Amniotic epithelial cell (primary cell): ENCODE measurements at regions not wholly inside any gene's neighbourhood (a gene's known extent, or its start where the extent isn't known, plus 50 kb on each side); places are given as distances from the start of the nearest gene placed in this dataset.
A peak's percentile ranks its signal among the peaks of the same experiment; 100 is the strongest.

Source experiments
- DNase-seq: peaks from one replicate; pipeline ENCODE4 v3.0.0-alpha.2; 2010; ENCODE audit warnings: low read depth

- no peak for DNase-seq
Observed at GRCh38 chr14:65186951-65187350, 84.6 kb upstream of the MAX start.

DNA sequence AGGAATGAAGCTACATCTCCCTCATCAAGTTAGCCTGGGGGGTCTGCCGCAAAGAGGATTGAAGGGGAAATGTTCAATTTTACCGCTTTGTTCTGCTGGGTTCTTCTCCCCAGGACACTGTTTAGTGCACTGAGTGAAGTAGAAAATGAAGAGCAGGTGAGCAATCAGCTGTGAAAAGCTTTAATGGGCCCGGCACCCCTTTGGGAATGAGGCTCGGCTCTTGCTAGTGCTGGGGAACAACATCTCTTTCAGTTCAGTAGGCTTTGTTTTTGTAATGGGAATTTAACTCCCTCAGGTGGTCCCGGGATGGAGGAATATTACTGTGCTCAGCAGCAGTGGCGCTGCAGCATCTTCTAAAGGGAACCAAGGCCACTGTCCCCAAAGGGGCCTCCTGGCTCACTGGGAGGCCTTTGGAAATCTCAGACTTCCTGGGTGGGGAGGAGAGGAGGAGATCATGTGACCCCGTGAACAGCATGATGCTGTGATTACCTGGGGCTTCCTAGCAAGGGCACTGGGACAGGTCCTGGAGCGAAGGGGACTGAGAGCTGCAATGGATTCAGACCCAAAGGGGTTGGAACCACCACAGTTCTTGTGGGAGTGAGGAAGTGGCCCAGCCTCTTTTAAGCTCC lies 85.2 kb upstream of the MAX start:
- DNase-seq, result no peak

DNA sequence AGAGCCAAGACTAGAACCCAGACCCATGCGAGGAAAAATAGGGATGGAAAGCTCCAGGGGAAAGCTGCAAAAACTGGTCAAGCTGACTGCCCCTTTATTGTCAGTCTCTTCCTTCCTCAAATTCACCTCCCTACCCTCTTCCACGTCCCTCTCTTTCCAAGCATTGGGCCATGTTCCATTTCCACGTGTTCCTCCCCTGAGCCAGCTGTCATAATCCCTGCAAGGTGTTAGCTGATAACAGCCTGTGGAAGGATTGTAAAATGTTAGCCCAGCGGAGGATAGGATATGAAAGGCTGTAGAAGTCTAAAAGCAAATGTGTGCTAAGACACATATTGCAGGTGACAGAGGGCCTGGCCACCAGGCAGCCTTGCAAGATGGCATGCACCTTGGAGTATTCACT lies 88.0 kb upstream of the MAX start:
- no peak for DNase-seq

DNA sequence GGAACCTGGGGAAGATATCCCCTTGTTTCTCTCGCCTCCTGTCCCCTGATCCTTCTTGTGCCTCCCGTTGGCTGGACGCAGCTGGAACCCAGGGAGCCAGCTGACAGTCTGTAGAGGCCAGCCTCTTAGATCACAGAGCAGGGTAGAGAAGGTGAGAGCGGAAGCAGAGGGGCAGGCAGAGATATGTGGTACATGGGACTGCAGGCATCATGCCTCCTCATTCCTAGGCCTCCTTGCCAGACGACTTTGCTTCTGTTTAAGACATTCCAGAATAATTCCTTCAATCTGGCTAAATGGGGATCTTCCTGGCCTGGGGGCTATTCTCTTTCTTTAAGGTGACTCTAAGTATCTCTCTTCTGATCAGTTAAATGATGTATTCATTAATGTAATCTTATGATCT lies 89.4 kb upstream of the MAX start:
- no peak for DNase-seq

GRCh38 chr14:65192686-65193085 lies 90.4 kb upstream of the MAX start:
- DNase-seq, result no peak

GRCh38 chr14:65193916-65194590 lies 91.7 kb upstream of the MAX start:
- no peak for DNase-seq

GRCh38 chr14:65195042-65195719 lies 92.9 kb upstream of the MAX start:
- no peak for DNase-seq

GRCh38 chr14:65198346-65198745 lies 96.0 kb upstream of the MAX start:
- no peak for DNase-seq

GRCh38 chr14:65200454-65200853 lies 98.1 kb upstream of the MAX start:
- no peak for DNase-seq

DNA sequence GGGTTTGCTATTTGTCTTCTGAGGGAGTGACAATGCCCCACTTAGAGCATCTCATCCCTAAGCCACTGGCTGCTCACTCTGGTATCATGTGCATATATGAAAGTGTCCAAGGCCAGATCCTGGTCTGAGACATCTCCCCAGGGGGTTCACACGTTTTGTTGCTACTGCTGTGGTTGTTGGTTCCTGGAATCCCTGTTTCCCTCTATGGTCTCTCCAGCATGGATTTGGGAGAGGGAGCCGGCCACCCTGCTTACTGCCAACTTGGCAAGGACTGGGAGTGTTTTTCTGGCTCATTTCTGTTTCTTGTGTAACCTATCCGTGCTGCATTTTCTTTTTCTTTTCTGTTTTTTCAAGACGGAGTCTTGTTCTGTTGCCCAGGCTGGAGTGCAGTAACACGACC lies 101.3 kb upstream of the MAX start:
- no peak for DNase-seq

- no peak for DNase-seq
Observed at GRCh38 chr14:65204056-65204455, 101.7 kb upstream of the MAX start.

DNA sequence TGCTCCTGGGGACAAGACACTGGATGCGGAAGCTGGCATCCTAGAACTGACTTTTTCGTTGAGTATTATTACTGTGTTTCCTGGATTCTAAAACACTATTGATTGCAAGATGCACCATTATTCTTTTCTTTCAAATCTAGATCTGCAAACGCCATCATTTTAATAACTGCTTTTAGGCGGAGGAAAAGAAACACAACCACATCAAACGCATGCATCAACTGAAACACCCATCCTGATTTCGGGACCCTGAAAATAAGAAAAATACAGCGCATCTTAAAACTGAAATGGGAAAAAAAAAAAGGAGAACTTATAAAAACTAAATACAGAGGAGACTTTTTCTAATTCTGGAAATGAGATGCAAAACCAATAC lies 103.7 kb upstream of the MAX start:
- no peak for DNase-seq

GRCh38 chr14:65206448-65207096 lies 104.3 kb upstream of the MAX start:
- DNase-seq, result peak; percentile 41

- no peak for DNase-seq
Observed at GRCh38 chr14:65208548-65208947, 106.2 kb upstream of the MAX start.

GRCh38 chr14:65210118-65210821 lies 108.0 kb upstream of the MAX start:
- DNase-seq, result peak; percentile 53

- DNase-seq, result no peak
Observed at GRCh38 chr14:65210822-65211182, 108.5 kb upstream of the MAX start.

GRCh38 chr14:65211341-65211987 lies 109.1 kb upstream of the MAX start:
- peak; percentile 64 for DNase-seq

DNA sequence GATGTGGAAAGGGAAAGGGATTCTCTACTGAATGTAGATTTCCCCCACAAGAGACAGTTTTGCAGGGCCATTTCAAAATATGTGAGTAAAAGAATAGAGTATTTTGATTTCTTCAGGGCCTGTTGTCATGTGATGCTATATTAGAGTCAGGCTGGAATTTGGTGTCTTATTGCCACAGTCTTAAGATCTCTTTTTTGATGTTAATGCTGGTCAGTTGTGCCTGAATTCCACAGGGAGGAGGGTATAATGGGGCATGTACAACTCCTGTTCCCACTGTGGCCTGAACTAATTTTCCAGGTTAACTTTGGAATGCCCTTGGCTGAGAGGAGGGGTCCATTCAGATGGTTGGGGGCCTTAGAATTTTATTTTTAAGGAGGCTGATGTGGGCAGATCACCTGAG lies 111.0 kb upstream of the MAX start:
- DNase-seq, result no peak

DNA sequence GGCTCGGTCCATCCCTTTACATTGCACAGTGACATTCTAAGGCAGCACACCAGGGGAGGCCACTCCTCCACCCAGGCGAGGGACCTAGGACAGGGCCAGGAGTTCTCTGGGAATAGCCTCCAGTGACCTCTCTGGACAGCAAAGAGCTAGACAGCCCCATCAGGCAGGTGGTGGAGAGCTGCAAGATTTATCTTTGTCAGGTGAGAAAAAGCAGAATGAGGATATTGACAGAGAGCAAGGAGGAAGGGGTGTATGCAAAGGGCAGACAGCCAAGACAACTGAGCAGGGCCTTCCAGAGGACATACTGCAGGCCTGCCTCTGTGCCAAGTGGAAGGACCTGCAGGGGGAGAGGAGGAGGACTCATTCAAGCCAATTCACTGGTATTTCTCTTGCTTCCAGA lies 112.4 kb upstream of the MAX start:
- no peak for DNase-seq

DNA sequence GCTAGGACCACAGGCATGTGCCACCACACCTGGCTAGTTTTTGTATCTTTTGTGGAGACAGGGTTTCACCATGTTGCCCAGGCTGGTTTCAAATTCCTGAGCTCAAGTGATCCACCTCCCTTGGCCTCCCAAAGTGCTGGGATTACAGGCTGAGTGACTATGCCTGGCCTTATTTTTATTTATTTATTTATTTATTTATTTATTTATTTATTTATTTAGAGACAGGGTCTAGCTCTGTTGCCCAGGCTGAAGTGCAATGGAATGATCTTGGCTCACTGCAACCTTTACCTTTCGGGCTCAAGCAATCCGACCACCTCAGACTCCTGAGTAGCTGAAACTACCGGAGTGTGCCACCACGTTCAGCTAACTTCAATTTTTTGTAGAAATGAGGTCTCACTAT lies 117.0 kb upstream of the MAX start:
- no peak for DNase-seq

DNA sequence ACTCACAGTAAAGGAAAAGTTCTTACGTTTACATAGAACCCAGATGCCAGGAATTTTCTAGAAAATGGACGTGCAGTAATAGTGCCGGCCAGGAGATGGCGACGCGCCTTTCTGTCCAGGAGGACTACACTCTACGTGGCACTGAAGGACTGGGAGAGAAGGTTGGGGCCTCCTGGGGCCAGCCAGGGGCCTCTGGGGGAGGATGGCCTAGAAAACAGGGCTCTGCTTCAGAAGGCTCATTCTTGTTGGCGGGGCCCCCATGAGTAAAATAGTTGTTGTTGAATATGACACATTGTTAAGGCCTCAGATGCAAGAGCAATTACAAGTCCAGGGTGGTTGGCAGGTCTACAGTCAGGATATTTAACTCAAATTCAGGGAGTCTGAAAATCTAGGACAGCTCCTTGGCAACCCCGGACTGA lies 120.1 kb upstream of the MAX start:
- DNase-seq, result peak; percentile 65

GRCh38 chr14:65223636-65224035 lies 121.3 kb upstream of the MAX start:
- DNase-seq, result no peak
